H9 (cell line): ENCODE measurements at regions not wholly inside any gene's neighbourhood (a gene's known extent, or its start where the extent isn't known, plus 50 kb on each side); places are given as distances from the start of the nearest gene placed in this dataset.

ENCODE experiments used
- DNase-seq: peaks from one replicate; pipeline ENCODE4 v3.0.0-alpha.2; 2017
- H2AFZ ChIP-seq: one replicate; pipeline ENCODE4 v1.6.1; 2013; ENCODE audit warnings: mild to moderate bottlenecking, low read length, control low read depth, moderate library complexity
- H2AK5ac ChIP-seq: 2 replicates; pipeline ENCODE4 v1.6.1; 2013; ENCODE audit warnings: low read length, control low read depth, mixed read lengths; ENCODE audit not compliant: insufficient read length
- H2BK120ac ChIP-seq: one replicate; pipeline ENCODE4 v1.6.1; 2013; ENCODE audit warnings: low read depth, mild to moderate bottlenecking, low read length, control low read depth, inconsistent platforms; ENCODE audit not compliant: poor library complexity, severe bottlenecking
- H2BK12ac ChIP-seq: 2 replicates; pipeline ENCODE4 v1.6.1; 2013; ENCODE audit warnings: low read length, control low read depth, mixed read lengths, low read depth; ENCODE audit not compliant: insufficient read length
- H2BK15ac ChIP-seq: 2 replicates; pipeline ENCODE4 v1.6.1; 2013; ENCODE audit warnings: low read depth, low read length, control low read depth
- H2BK20ac ChIP-seq: one replicate; pipeline ENCODE4 v1.6.1; 2013; ENCODE audit warnings: low read depth, mild to moderate bottlenecking, low read length, control low read depth, inconsistent platforms; ENCODE audit not compliant: poor library complexity, severe bottlenecking
- H2BK5ac ChIP-seq: 2 replicates; pipeline ENCODE4 v1.6.1; 2013; ENCODE audit warnings: low read length, control low read depth, mixed read lengths; ENCODE audit not compliant: insufficient read length
- H3K14ac ChIP-seq: 2 replicates; pipeline ENCODE4 v1.6.1; 2013; ENCODE audit warnings: low read length, control low read depth; ENCODE audit not compliant: insufficient read depth
- H3K18ac ChIP-seq: 2 replicates; pipeline ENCODE4 v1.6.1; 2013; ENCODE audit warnings: low read depth, mild to moderate bottlenecking, mixed read lengths, low read length, control low read depth; ENCODE audit not compliant: insufficient read length
- H3K23ac ChIP-seq: 2 replicates; pipeline ENCODE4 v1.6.1; 2013; ENCODE audit warnings: low read length, control low read depth, mixed read lengths, low read depth; ENCODE audit not compliant: insufficient read length
- H3K23me2 ChIP-seq: 2 replicates; pipeline ENCODE4 v1.6.1; 2013; ENCODE audit warnings: low read depth, mild to moderate bottlenecking, mixed read lengths, low read length, control low read depth; ENCODE audit not compliant: insufficient read length, poor library complexity, severe bottlenecking
- H3K27ac ChIP-seq: 2 replicates; pipeline ENCODE4 v1.5.1; 2013; ENCODE audit warnings: low read length, control low read depth, mixed read lengths, low read depth; ENCODE audit not compliant: insufficient read length
- H3K27me3 ChIP-seq: 2 replicates; pipeline ENCODE4 v1.6.1; 2013; ENCODE audit warnings: low read length, control low read depth, inconsistent platforms; ENCODE audit not compliant: insufficient read depth
- H3K4ac ChIP-seq: 2 replicates; pipeline ENCODE4 v1.6.1; 2013; ENCODE audit warnings: low read depth, mild to moderate bottlenecking, control low read depth, inconsistent platforms, low read length, moderate library complexity
- H3K4me1 ChIP-seq: 2 replicates; pipeline ENCODE4 v1.6.1; 2013; ENCODE audit warnings: low read length, control low read depth, inconsistent platforms; ENCODE audit not compliant: insufficient read depth
- H3K4me2 ChIP-seq: 2 replicates; pipeline ENCODE4 v1.6.1; 2013; ENCODE audit warnings: low read length, control low read depth, mixed read lengths; ENCODE audit not compliant: insufficient read length, insufficient read depth
- H3K56ac ChIP-seq: 2 replicates; pipeline ENCODE4 v1.6.1; 2013; ENCODE audit warnings: low read depth, mild to moderate bottlenecking, mixed read lengths, low read length, control low read depth; ENCODE audit not compliant: insufficient read length
- H3K79me1 ChIP-seq: 2 replicates; pipeline ENCODE4 v1.6.1; 2013; ENCODE audit warnings: low read depth, mild to moderate bottlenecking, moderate library complexity, low read length, control low read depth, inconsistent platforms; ENCODE audit not compliant: insufficient read depth, poor library complexity, severe bottlenecking
- H3K79me2 ChIP-seq: 2 replicates; pipeline ENCODE4 v1.6.1; 2013; ENCODE audit warnings: low read length, control low read depth, inconsistent platforms; ENCODE audit not compliant: insufficient read depth
- H3K9ac ChIP-seq: 2 replicates; pipeline ENCODE4 v1.6.1; 2013; ENCODE audit warnings: low read length, control low read depth, mixed read lengths; ENCODE audit not compliant: insufficient read length; ENCODE audit errors: extremely low read depth
- H3K9me3 ChIP-seq: one replicate; pipeline ENCODE4 v1.6.1; 2013; ENCODE audit warnings: low read depth, low read length, inconsistent platforms; ENCODE audit not compliant: control insufficient read depth
- H3T11ph ChIP-seq: one replicate; pipeline ENCODE4 v1.6.1; 2013; ENCODE audit warnings: mild to moderate bottlenecking, low read length, control low read depth, inconsistent platforms
- H4K20me1 ChIP-seq: one replicate; pipeline ENCODE4 v1.6.1; 2013; ENCODE audit not compliant: control insufficient read depth, insufficient read length, insufficient read depth
- H4K5ac ChIP-seq: 2 replicates; pipeline ENCODE4 v1.6.1; 2013; ENCODE audit warnings: low read depth, mild to moderate bottlenecking, mixed read lengths, low read length, control low read depth; ENCODE audit not compliant: insufficient read length
- H4K8ac ChIP-seq: replicated peaks from 2 replicates; pipeline ENCODE4 v1.6.1; 2013; ENCODE audit warnings: low read length, control low read depth, mixed read lengths, low read depth; ENCODE audit not compliant: insufficient read length
- H4K91ac ChIP-seq: 2 replicates; pipeline ENCODE4 v1.6.1; 2013; ENCODE audit warnings: low read depth, mild to moderate bottlenecking, moderate library complexity, mixed read lengths, low read length, control low read depth; ENCODE audit not compliant: insufficient read length
- H3K27ac Mint-ChIP-seq, 3 experiments: 2 replicates in 2 of 3; 3 replicates in 1 of 3; pipeline ENCODE4 v1.8.0; 2020 to 2021; ENCODE audit warnings: mixed read lengths in 3 of 3, mild to moderate bottlenecking in 1 of 3, moderate library complexity in 1 of 3
- H3K27me3 Mint-ChIP-seq: 2 replicates; pipeline ENCODE4 v1.8.0; 2021; ENCODE audit warnings: low read depth, mild to moderate bottlenecking, moderate library complexity, mixed read lengths
- H3K36me3 Mint-ChIP-seq, 3 experiments: 2 replicates in 2 of 3; 3 replicates in 1 of 3; pipeline ENCODE4 v1.8.0; 2020 to 2021; ENCODE audit warnings: low read depth in 3 of 3, mixed read lengths in 3 of 3; ENCODE audit not compliant: insufficient read depth in 1 of 3
- H3K4me1 Mint-ChIP-seq, 2 experiments: 2 replicates each; pipeline ENCODE4 v1.8.0; 2020; ENCODE audit warnings: mixed read lengths in 2 of 2
- H3K4me3 Mint-ChIP-seq, 2 experiments: 2 replicates in 1 of 2; 3 replicates in 1 of 2; pipeline ENCODE4 v1.8.0; 2020 to 2021; ENCODE audit warnings: mild to moderate bottlenecking in 2 of 2, mixed read lengths in 2 of 2, moderate library complexity in 1 of 2
- H3K9me3 Mint-ChIP-seq, 2 experiments: 2 replicates in 1 of 2; 3 replicates in 1 of 2; pipeline ENCODE4 v1.8.0; 2020; ENCODE audit warnings: mild to moderate bottlenecking in 2 of 2, mixed read lengths in 2 of 2, moderate library complexity in 1 of 2
- CTCF ChIP-seq: fragments of 200-600 bp; sonication (generic); conservative IDR thresholded peaks from 3 replicates; pipeline ENCODE4 v1.8.0; 2021; ENCODE audit warnings: antibody characterized with exemption, mild to moderate bottlenecking
- WGBS: extraction: QIAGEN DNeasy Blood & Tissue Kit; methylation state at CpG from one replicate; pipeline ENCODE4 v1.1.7; 2013; ENCODE audit warnings: missing lambda C conversion rate, low lambda C conversion rate, mixed read lengths; ENCODE audit not compliant: insufficient read length; ENCODE audit errors: extremely low coverage; 5-methylcytosine and 5-hydroxymethylcytosine counted together

- H4K91ac ChIP-seq: no peak overlapping the region
- no peak overlapping the region for H3K14ac ChIP-seq
- H3K27me3 Mint-ChIP-seq: no peaks in the 10 kb centered on the region
- no peaks in the 10 kb centered on the region for H3K36me3 Mint-ChIP-seq
- no peak overlapping the region for H3T11ph ChIP-seq
- no peak overlapping the region for H2BK15ac ChIP-seq
- no peak overlapping the region for H3K4ac ChIP-seq
- H2BK5ac ChIP-seq: no peak overlapping the region
- no peak overlapping the region for H3K4me3 Mint-ChIP-seq
- H2BK120ac ChIP-seq: no peak overlapping the region
- H3K9me3 ChIP-seq: no peaks in the 10 kb centered on the region
- H4K20me1 ChIP-seq: no peaks in the 10 kb centered on the region
- no peak for DNase-seq
- no peaks in the 10 kb centered on the region for H3K4me1 ChIP-seq
- H3K4me2 ChIP-seq: no peak overlapping the region
- H2AK5ac ChIP-seq: no peak overlapping the region
- H2AFZ ChIP-seq: no peak overlapping the region
- no peak overlapping the region for H3K56ac ChIP-seq
- H3K27me3 ChIP-seq: no peaks in the 10 kb centered on the region
- no peak overlapping the region for H3K23ac ChIP-seq
- no peaks in the 10 kb centered on the region for H3K79me1 ChIP-seq
- H3K27ac ChIP-seq: no peak overlapping the region
- H4K8ac ChIP-seq: no peak overlapping the region
- H4K5ac ChIP-seq: no peak overlapping the region
- no peak overlapping the region for H3K18ac ChIP-seq
- H2BK12ac ChIP-seq: no peak overlapping the region
- H3K27ac Mint-ChIP-seq: no peak overlapping the region
- no peaks in the 10 kb centered on the region for H3K4me1 Mint-ChIP-seq
- no peaks in the 10 kb centered on the region for H3K23me2 ChIP-seq
- WGBS: no CpG with 5 or more reads among the region's 4 CpGs
- H2BK20ac ChIP-seq: no peak overlapping the region
- H3K9ac ChIP-seq: no peak overlapping the region
- TF ChIP-seq CTCF: no peak
- H3K79me2 ChIP-seq: no peaks in the 10 kb centered on the region
- H3K9me3 Mint-ChIP-seq: no peaks in the 10 kb centered on the region
Measured at GRCh38 chr15:97528238-97528637, 432.3 kb upstream of the ARRDC4 start.
